Ishikawa (cell line): ENCODE measurements at regions not wholly inside any gene's neighbourhood (a gene's known extent, or its start where the extent isn't known, plus 50 kb on each side); places are given as distances from the start of the nearest gene placed in this dataset.

ENCODE experiments used
- CEBPB ChIP-seq: IDR thresholded peaks from 2 replicates; pipeline ENCODE4 v1.6.1; 2012
- CREB1 ChIP-seq: IDR thresholded peaks from 2 replicates; pipeline ENCODE4 v1.6.1; 2012; ENCODE audit warnings: low read depth
- EGR1 ChIP-seq: IDR thresholded peaks from 2 replicates; pipeline ENCODE4 v1.6.1; 2012
- EP300 ChIP-seq: IDR thresholded peaks from 2 replicates; pipeline ENCODE4 v1.6.1; 2012; ENCODE audit warnings: borderline replicate concordance
- FOXM1 ChIP-seq: IDR thresholded peaks from 2 replicates; pipeline ENCODE4 v1.6.1; 2012; ENCODE audit warnings: low read depth, borderline replicate concordance
- MAX ChIP-seq: IDR thresholded peaks from 2 replicates; pipeline ENCODE4 v1.6.1; 2012
- NFIC ChIP-seq: IDR thresholded peaks from 2 replicates; pipeline ENCODE4 v1.6.1; 2012
- RAD21 ChIP-seq: IDR thresholded peaks from 2 replicates; pipeline ENCODE4 v1.6.1; 2012; ENCODE audit warnings: low read depth
- REST ChIP-seq: IDR thresholded peaks from 2 replicates; pipeline ENCODE4 v1.6.1; 2012; ENCODE audit warnings: low read depth, mild to moderate bottlenecking
- TAF1 ChIP-seq: IDR thresholded peaks from 2 replicates; pipeline ENCODE4 v1.6.1; 2012; ENCODE audit warnings: low read depth, mild to moderate bottlenecking
- TCF12 ChIP-seq: IDR thresholded peaks from 2 replicates; pipeline ENCODE4 v1.6.1; 2012; ENCODE audit warnings: low read depth
- TEAD4 ChIP-seq: IDR thresholded peaks from 2 replicates; pipeline ENCODE4 v1.6.1; 2012
- USF1 ChIP-seq: IDR thresholded peaks from 2 replicates; pipeline ENCODE4 v1.6.1; 2012
- YY1 ChIP-seq: IDR thresholded peaks from 2 replicates; pipeline ENCODE4 v1.6.1; 2012; ENCODE audit warnings: low read depth
- ZBTB7A ChIP-seq: IDR thresholded peaks from 2 replicates; pipeline ENCODE4 v1.6.1; 2012; ENCODE audit warnings: low read depth

GRCh38 chrX:35104626-35105025 lies 162.0 kb downstream of the FAM47B start:
- TF ChIP-seq RAD21 (no peak), CREB1 (no peak), CEBPB (no peak), MAX (no peak), TCF12 (no peak), EGR1 (no peak), EP300 (no peak), USF1 (no peak), REST (no peak), NFIC (no peak), YY1 (no peak), TAF1 (no peak), FOXM1 (no peak), TEAD4 (no peak)

- TF ChIP-seq NFIC, result no peak
- no peak for TF ChIP-seq YY1
- TF ChIP-seq TAF1, result no peak
- no peak for TF ChIP-seq EP300
- TF ChIP-seq REST, result no peak
- TF ChIP-seq USF1, result no peak
- TF ChIP-seq TEAD4, result no peak
- no peak for TF ChIP-seq EGR1
- TF ChIP-seq RAD21, result no peak
- no peak for TF ChIP-seq CEBPB
- no peak for TF ChIP-seq MAX
- TF ChIP-seq ZBTB7A, result no peak
- TF ChIP-seq FOXM1, result no peak
- TF ChIP-seq TCF12, result no peak
- no peak for TF ChIP-seq CREB1
Measured at GRCh38 chrX:35115205-35115604, 172.6 kb downstream of the FAM47B start.

GRCh38 chrX:35122756-35123155 lies 180.2 kb downstream of the FAM47B start:
- no peak for TF ChIP-seq EP300
- no peak for TF ChIP-seq RAD21
- no peak for TF ChIP-seq TCF12
- TF ChIP-seq TEAD4, result no peak
- no peak for TF ChIP-seq ZBTB7A
- TF ChIP-seq REST, result no peak
- no peak for TF ChIP-seq MAX

- no peak for TF ChIP-seq RAD21
- no peak for TF ChIP-seq CREB1
- no peak for TF ChIP-seq REST
- TF ChIP-seq TCF12, result no peak
- TF ChIP-seq FOXM1, result no peak
- no peak for TF ChIP-seq CEBPB
Measured at GRCh38 chrX:35149517-35149916, 206.9 kb downstream of the FAM47B start.
